ENCODE measurements at regions not wholly inside any gene's neighbourhood (a gene's known extent, or its start where the extent isn't known, plus 50 kb on each side); places are given as distances from the start of the nearest gene placed in this dataset.
"Not testable (repeated sequence)": the region's sequence is repeated elsewhere in the genome, so short reads cannot be mapped to it uniquely, and the experiment has no call there.

DNA sequence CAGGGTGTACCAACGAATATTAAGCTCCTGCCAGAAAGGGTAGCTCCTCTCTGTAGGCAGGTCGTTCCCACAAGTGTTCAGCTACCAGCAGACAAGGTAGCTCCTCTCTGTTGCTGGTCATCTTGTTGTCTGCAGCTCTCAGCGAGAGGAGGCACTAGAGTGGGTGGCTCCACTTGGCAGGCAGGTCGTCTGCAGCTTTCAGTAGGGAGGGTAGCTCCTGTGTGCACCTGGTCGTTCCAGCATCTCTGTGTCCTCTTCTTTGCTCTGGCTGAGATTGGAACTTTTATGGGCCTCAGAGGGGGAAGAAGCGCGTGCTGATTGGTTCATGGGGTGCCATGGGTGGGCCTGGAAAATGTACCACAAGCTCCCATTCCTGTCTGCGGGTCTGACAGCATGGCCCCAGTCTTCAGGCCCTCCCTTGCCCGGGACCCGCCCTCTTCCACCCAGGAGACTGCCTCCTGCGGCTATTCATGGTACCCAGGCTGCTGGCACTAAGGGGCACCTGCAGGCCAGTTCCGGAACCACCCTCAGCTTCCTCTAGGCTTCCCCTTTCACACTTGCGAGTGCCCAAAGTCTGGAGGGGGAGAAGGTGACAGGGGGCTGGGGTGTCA is 63.9 kb upstream of the CACNA2D1 start:
- peaks cover 0 to 2% (median 0%) of the 10 kb centered on the region in 4 experiments for H3K4me1 ChIP-seq (ENCODE audit: control extremely low read depth in 1 of 4, control insufficient read depth in 4 of 4, insufficient read depth in 4 of 4, low read length in 3 of 4)

GRCh38 chr7:82506702-82507101 is 63.1 kb upstream of the CACNA2D1 start:
- no peak overlapping the region for H3K4me3 ChIP-seq (ENCODE audit: control insufficient read depth in 1 of 7, extremely low read depth in 1 of 7, insufficient read depth in 4 of 7, low read depth in 2 of 7, low read length in 6 of 7)
- H3K4me1 ChIP-seq (ENCODE audit: control extremely low read depth in 1 of 4, control insufficient read depth in 4 of 4, insufficient read depth in 4 of 4, low read length in 3 of 4) = peaks cover 0 to 2% (median 0%) of the 10 kb centered on the region in 4 experiments
- POLR2A ChIA-PET = no interaction called here
- CTCF ChIA-PET = interaction anchor here (1.0 to 1.3 kb wide), 3 partner anchors 9 to 25 kb away, joined by 3 read pairs; no protein-coding TSS in a partner anchor
- H3K27ac ChIP-seq (ENCODE audit: insufficient read depth in 1 of 2, low read depth in 1 of 2, low read length in 2 of 2, poor library complexity in 1 of 2, severe bottlenecking in 2 of 2) = no peak overlapping the region
- no peaks in the 10 kb centered on the region for H3K36me3 ChIP-seq (ENCODE audit: control insufficient read depth in 4 of 4, insufficient read depth in 4 of 4, low read length in 3 of 4)
- H3K9me3 ChIP-seq (ENCODE audit: control extremely low read depth in 1 of 5, control insufficient read depth in 4 of 5, insufficient read depth in 2 of 5, low read depth in 1 of 5, low read length in 4 of 5) = peaks cover 0 to 7% (median 1%) of the 10 kb centered on the region in 5 experiments
- 98% methylated on average over 13 of the region's 15 CpGs for WGBS (ENCODE audit: insufficient coverage)
- DNase-seq = no peak
- H3K27me3 ChIP-seq (replicated peaks in 2 of 5; ENCODE audit: control insufficient read depth in 4 of 5, insufficient read depth in 5 of 5, low read length in 4 of 5) = no peaks in the 10 kb centered on the region

More for the DNA sequence above, 63.9 kb upstream of the CACNA2D1 start:
- ChIA-PET POLR2A (no interaction called here), CTCF (interaction anchor here (1.0 kb wide), 1 partner anchor 10 kb away, joined by 3 read pairs; no protein-coding TSS in a partner anchor)
- Histone ChIP-seq H3K27me3 (replicated peaks in 2 of 5; ENCODE audit: control insufficient read depth in 4 of 5, insufficient read depth in 5 of 5, low read length in 4 of 5) (no peaks in the 10 kb centered on the region), H3K27ac (ENCODE audit: insufficient read depth in 1 of 2, low read depth in 1 of 2, low read length in 2 of 2, poor library complexity in 1 of 2, severe bottlenecking in 2 of 2) (no peak overlapping the region), H3K9me3 (ENCODE audit: control extremely low read depth in 1 of 5, control insufficient read depth in 4 of 5, insufficient read depth in 2 of 5, low read depth in 1 of 5, low read length in 4 of 5) (peaks cover 0 to 5% (median 1%) of the 10 kb centered on the region in 5 experiments), H3K4me3 (ENCODE audit: control insufficient read depth in 1 of 7, extremely low read depth in 1 of 7, insufficient read depth in 4 of 7, low read depth in 2 of 7, low read length in 6 of 7) (peak overlapping the region in 3 of 7 experiments; percentile 39 to 54 (median 49)), H3K36me3 (ENCODE audit: control insufficient read depth in 4 of 4, insufficient read depth in 4 of 4, low read length in 3 of 4) (no peaks in the 10 kb centered on the region)
- WGBS (ENCODE audit: insufficient coverage) = 90% methylated on average over 10 of the region's 13 CpGs
- peak in 2 of 3 donors; percentile 7 to 20 for DNase-seq

DNA sequence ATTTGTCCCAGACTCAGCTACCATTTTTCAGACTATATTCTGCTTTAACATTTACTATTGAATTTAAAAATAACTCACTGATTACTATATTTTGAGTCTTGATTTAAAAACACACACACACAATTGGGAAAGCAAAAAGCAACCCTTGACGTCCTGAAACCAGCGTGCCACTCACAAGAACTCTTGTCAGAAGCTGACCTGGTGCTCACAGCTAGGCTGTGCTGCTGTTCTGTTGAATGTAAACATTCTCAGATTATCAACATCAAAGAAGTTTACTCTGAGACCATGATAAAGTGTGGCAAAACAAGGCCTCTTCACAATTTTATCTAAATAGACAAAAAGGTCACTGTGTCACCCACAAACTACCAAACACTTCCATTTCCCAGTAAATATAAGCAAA is 62.6 kb upstream of the CACNA2D1 start:
- Histone ChIP-seq H3K27me3 (replicated peaks in 2 of 5; ENCODE audit: control insufficient read depth in 4 of 5, insufficient read depth in 5 of 5, low read length in 4 of 5) (no peaks in the 10 kb centered on the region), H3K4me1 (ENCODE audit: control extremely low read depth in 1 of 4, control insufficient read depth in 4 of 4, insufficient read depth in 4 of 4, low read length in 3 of 4) (peaks cover 0 to 2% (median 0%) of the 10 kb centered on the region in 4 experiments), H3K9me3 (ENCODE audit: control extremely low read depth in 1 of 5, control insufficient read depth in 4 of 5, insufficient read depth in 2 of 5, low read depth in 1 of 5, low read length in 4 of 5) (peaks cover 0 to 10% (median 1%) of the 10 kb centered on the region in 5 experiments), H3K36me3 (ENCODE audit: control insufficient read depth in 4 of 4, insufficient read depth in 4 of 4, low read length in 3 of 4) (no peaks in the 10 kb centered on the region), H3K27ac (ENCODE audit: insufficient read depth in 1 of 2, low read depth in 1 of 2, low read length in 2 of 2, poor library complexity in 1 of 2, severe bottlenecking in 2 of 2) (no peak overlapping the region), H3K4me3 (ENCODE audit: control insufficient read depth in 1 of 7, extremely low read depth in 1 of 7, insufficient read depth in 4 of 7, low read depth in 2 of 7, low read length in 6 of 7) (no peak overlapping the region)
- WGBS (ENCODE audit: insufficient coverage) = 100% methylated on average over 2 of the region's 2 CpGs
- ChIA-PET CTCF (interaction anchor here (1.2 to 1.3 kb wide), 2 partner anchors 11 to 26 kb away, joined by 3 read pairs; no protein-coding TSS in a partner anchor), POLR2A (no interaction called here)
- no peak for DNase-seq

DNA sequence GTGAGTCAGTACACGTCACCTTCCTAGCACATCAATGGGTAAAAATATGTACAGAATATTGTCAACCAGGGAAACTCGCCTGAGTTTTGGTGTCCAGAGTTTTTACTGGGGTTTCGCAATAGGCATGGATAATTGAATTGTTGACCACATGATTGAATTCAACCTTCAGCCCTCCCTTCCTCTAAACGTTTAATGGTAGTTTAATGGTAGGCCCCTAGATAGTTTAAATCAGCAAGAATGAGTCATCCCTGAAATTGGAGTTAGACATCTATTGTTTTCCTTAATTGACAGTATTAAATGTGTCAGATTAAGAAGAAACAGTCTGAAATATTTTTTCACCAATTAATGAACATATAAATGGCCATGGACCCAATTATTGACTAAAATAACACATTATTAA is 57.8 kb upstream of the CACNA2D1 start:
- Histone ChIP-seq H3K4me3 (ENCODE audit: control insufficient read depth in 1 of 7, extremely low read depth in 1 of 7, insufficient read depth in 4 of 7, low read depth in 2 of 7, low read length in 6 of 7) (no peak overlapping the region), H3K27ac (ENCODE audit: insufficient read depth in 1 of 2, low read depth in 1 of 2, low read length in 2 of 2, poor library complexity in 1 of 2, severe bottlenecking in 2 of 2) (no peak overlapping the region), H3K27me3 (replicated peaks in 2 of 5; ENCODE audit: control insufficient read depth in 4 of 5, insufficient read depth in 5 of 5, low read length in 4 of 5) (no peaks in the 10 kb centered on the region), H3K4me1 (ENCODE audit: control extremely low read depth in 1 of 4, control insufficient read depth in 4 of 4, insufficient read depth in 4 of 4, low read length in 3 of 4) (no peaks in the 10 kb centered on the region), H3K9me3 (ENCODE audit: control extremely low read depth in 1 of 5, control insufficient read depth in 4 of 5, insufficient read depth in 2 of 5, low read depth in 1 of 5, low read length in 4 of 5) (peaks cover 0 to 13% (median 5%) of the 10 kb centered on the region in 5 experiments), H3K36me3 (ENCODE audit: control insufficient read depth in 4 of 4, insufficient read depth in 4 of 4, low read length in 3 of 4) (no peaks in the 10 kb centered on the region)
- POLR2A ChIA-PET = no interaction called here
- 100% methylated on average over 2 of the region's 4 CpGs for WGBS (ENCODE audit: insufficient coverage)
- CTCF ChIA-PET = no interaction called here
- DNase-seq = no peak

GRCh38 chr7:82499546-82499945 is 56.0 kb upstream of the CACNA2D1 start:
- H3K36me3 ChIP-seq (ENCODE audit: control insufficient read depth in 4 of 4, insufficient read depth in 4 of 4, low read length in 3 of 4); CTCF ChIA-PET; H3K27ac ChIP-seq (ENCODE audit: insufficient read depth in 1 of 2, low read depth in 1 of 2, low read length in 2 of 2, poor library complexity in 1 of 2, severe bottlenecking in 2 of 2); H3K4me1 ChIP-seq (ENCODE audit: control extremely low read depth in 1 of 4, control insufficient read depth in 4 of 4, insufficient read depth in 4 of 4, low read length in 3 of 4); DNase-seq; H3K27me3 ChIP-seq (replicated peaks in 2 of 5; ENCODE audit: control insufficient read depth in 4 of 5, insufficient read depth in 5 of 5, low read length in 4 of 5); POLR2A ChIA-PET; H3K4me3 ChIP-seq (ENCODE audit: control insufficient read depth in 1 of 7, extremely low read depth in 1 of 7, insufficient read depth in 4 of 7, low read depth in 2 of 7, low read length in 6 of 7): not testable (repeated sequence)
- WGBS (ENCODE audit: insufficient coverage) = 94% methylated on average over 18 of the region's 21 CpGs
- peaks cover 0 to 13% (median 5%) of the 10 kb centered on the region in 5 experiments for H3K9me3 ChIP-seq (ENCODE audit: control extremely low read depth in 1 of 5, control insufficient read depth in 4 of 5, insufficient read depth in 2 of 5, low read depth in 1 of 5, low read length in 4 of 5)

- POLR2A ChIA-PET = no interaction called here
- H3K4me3 ChIP-seq (ENCODE audit: control insufficient read depth in 1 of 7, extremely low read depth in 1 of 7, insufficient read depth in 4 of 7, low read depth in 2 of 7, low read length in 6 of 7) = no peak overlapping the region
- CTCF ChIA-PET = no interaction called here
These were observed 50.8 kb upstream of the CACNA2D1 start for GRCh38 chr7:82494420-82494819.

More at GRCh38 chr7:82494420-82494819, 50.8 kb upstream of the CACNA2D1 start:
- H3K27ac ChIP-seq (ENCODE audit: insufficient read depth in 1 of 2, low read depth in 1 of 2, low read length in 2 of 2, poor library complexity in 1 of 2, severe bottlenecking in 2 of 2) = no peak overlapping the region
- no CpG with 5 or more reads among the region's 1 CpG for WGBS (ENCODE audit: insufficient coverage)
- no peak for DNase-seq
- H3K4me1 ChIP-seq (ENCODE audit: control extremely low read depth in 1 of 4, control insufficient read depth in 4 of 4, insufficient read depth in 4 of 4, low read length in 3 of 4) = no peaks in the 10 kb centered on the region
- no peaks in the 10 kb centered on the region for H3K9me3 ChIP-seq (ENCODE audit: control extremely low read depth in 1 of 5, control insufficient read depth in 4 of 5, insufficient read depth in 2 of 5, low read depth in 1 of 5, low read length in 4 of 5)
- H3K27me3 ChIP-seq (replicated peaks in 2 of 5; ENCODE audit: control insufficient read depth in 4 of 5, insufficient read depth in 5 of 5, low read length in 4 of 5) = no peaks in the 10 kb centered on the region
- H3K36me3 ChIP-seq (ENCODE audit: control insufficient read depth in 4 of 4, insufficient read depth in 4 of 4, low read length in 3 of 4) = no peaks in the 10 kb centered on the region

All from common myeloid progenitor, CD34-positive (primary cell).